Chondrocyte (in vitro differentiated cells): ENCODE measurements at regions not wholly inside any gene's neighbourhood (a gene's known extent, or its start where the extent isn't known, plus 50 kb on each side); places are given as distances from the start of the nearest gene placed in this dataset.

ENCODE experiments used
- DNase-seq: peaks from one replicate; pipeline ENCODE4 v3.0.0; 2021; ENCODE audit warnings: mixed read lengths, low spot score
- H3K27ac Mint-ChIP-seq: one replicate; pipeline ENCODE4 v1.8.0; 2021; ENCODE audit warnings: mild to moderate bottlenecking, moderate library complexity, mixed read lengths; ENCODE audit not compliant: unreplicated experiment
- H3K27me3 Mint-ChIP-seq: 2 replicates; pipeline ENCODE4 v1.8.0; 2021; ENCODE audit warnings: low read depth, mixed read lengths
- H3K36me3 Mint-ChIP-seq: 2 replicates; pipeline ENCODE4 v1.8.0; 2021; ENCODE audit warnings: low read depth, mixed read lengths
- H3K4me1 Mint-ChIP-seq: 2 replicates; pipeline ENCODE4 v1.8.0; 2021; ENCODE audit warnings: low read depth, mild to moderate bottlenecking, mixed read lengths
- H3K4me3 Mint-ChIP-seq: one replicate; pipeline ENCODE4 v1.8.0; 2021; ENCODE audit warnings: mild to moderate bottlenecking, moderate library complexity, mixed read lengths; ENCODE audit not compliant: unreplicated experiment
- H3K9me3 Mint-ChIP-seq: 2 replicates; pipeline ENCODE4 v1.8.0; 2021; ENCODE audit warnings: low read depth, mixed read lengths
- TF ChIP-seq, protein P1 (sequence below): fragments of 200-600 bp; sonication (generic); IDR thresholded peaks from 2 replicates; pipeline ENCODE4 v1.5.0; 2021; ENCODE audit warnings: antibody characterized with exemption, mild to moderate bottlenecking, moderate library complexity

GRCh38 chr12:118528625-118529024 is 152.3 kb downstream of the SUDS3 start:
- H3K36me3 Mint-ChIP-seq, result no peaks in the 10 kb centered on the region
- H3K27ac Mint-ChIP-seq, result no peak overlapping the region
- TF ChIP-seq, protein P1, sequence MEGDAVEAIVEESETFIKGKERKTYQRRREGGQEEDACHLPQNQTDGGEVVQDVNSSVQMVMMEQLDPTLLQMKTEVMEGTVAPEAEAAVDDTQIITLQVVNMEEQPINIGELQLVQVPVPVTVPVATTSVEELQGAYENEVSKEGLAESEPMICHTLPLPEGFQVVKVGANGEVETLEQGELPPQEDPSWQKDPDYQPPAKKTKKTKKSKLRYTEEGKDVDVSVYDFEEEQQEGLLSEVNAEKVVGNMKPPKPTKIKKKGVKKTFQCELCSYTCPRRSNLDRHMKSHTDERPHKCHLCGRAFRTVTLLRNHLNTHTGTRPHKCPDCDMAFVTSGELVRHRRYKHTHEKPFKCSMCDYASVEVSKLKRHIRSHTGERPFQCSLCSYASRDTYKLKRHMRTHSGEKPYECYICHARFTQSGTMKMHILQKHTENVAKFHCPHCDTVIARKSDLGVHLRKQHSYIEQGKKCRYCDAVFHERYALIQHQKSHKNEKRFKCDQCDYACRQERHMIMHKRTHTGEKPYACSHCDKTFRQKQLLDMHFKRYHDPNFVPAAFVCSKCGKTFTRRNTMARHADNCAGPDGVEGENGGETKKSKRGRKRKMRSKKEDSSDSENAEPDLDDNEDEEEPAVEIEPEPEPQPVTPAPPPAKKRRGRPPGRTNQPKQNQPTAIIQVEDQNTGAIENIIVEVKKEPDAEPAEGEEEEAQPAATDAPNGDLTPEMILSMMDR, result no peak
- peaks cover 6% of the 10 kb centered on the region for H3K9me3 Mint-ChIP-seq
- no peak for DNase-seq
- peaks cover 1% of the 10 kb centered on the region for H3K27me3 Mint-ChIP-seq
- H3K4me1 Mint-ChIP-seq, result no peaks in the 10 kb centered on the region
- no peak overlapping the region for H3K4me3 Mint-ChIP-seq

- Mint-ChIP-seq H3K9me3 (peaks cover 4% of the 10 kb centered on the region), H3K27ac (no peak overlapping the region), H3K4me3 (no peak overlapping the region), H3K36me3 (no peaks in the 10 kb centered on the region), H3K4me1 (no peaks in the 10 kb centered on the region), H3K27me3 (peaks cover 2% of the 10 kb centered on the region)
- DNase-seq, result no peak
- TF ChIP-seq, protein P1, result no peak
Observed at GRCh38 chr12:118534003-118534402, 157.6 kb downstream of the SUDS3 start.

GRCh38 chr12:118536306-118536906 is 160.1 kb downstream of the SUDS3 start:
- H3K4me1 Mint-ChIP-seq, result no peaks in the 10 kb centered on the region
- no peaks in the 10 kb centered on the region for H3K9me3 Mint-ChIP-seq
- peaks cover 2% of the 10 kb centered on the region for H3K27me3 Mint-ChIP-seq
- DNase-seq, result no peak
- TF ChIP-seq, protein P1, result no peak
- H3K36me3 Mint-ChIP-seq, result no peaks in the 10 kb centered on the region
- H3K4me3 Mint-ChIP-seq, result no peak overlapping the region
- H3K27ac Mint-ChIP-seq, result no peak overlapping the region

DNA sequence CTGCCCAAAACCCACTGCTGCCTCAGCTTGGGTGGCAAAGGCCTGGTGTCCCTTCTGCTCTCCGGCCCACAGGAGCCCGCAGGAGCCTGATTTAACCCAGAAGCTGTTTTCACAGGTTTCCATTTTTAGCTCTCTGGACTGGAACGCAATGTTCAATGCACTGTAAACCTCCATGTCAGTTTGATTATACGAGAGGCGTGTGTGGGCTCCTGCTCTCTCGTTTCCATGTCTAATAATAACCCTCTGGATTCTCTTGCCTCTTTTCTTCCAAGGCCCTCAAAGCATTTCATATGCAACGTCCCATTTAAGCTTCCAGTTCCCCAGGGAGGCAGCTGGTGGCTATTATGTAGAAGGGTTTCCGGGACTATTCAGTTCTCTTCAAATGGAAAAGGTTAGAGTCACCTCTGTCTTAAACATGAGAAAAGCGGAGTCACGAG is 161.1 kb downstream of the SUDS3 start:
- peaks cover 2% of the 10 kb centered on the region for H3K27me3 Mint-ChIP-seq

GRCh38 chr12:118541071-118541470 is 164.7 kb downstream of the SUDS3 start:
- TF ChIP-seq, protein P1, result no peak
- DNase-seq, result no peak
- H3K4me3 Mint-ChIP-seq, result no peak overlapping the region
- peaks cover 6% of the 10 kb centered on the region for H3K9me3 Mint-ChIP-seq
- no peak overlapping the region for H3K27ac Mint-ChIP-seq
- no peaks in the 10 kb centered on the region for H3K4me1 Mint-ChIP-seq
- H3K36me3 Mint-ChIP-seq, result no peaks in the 10 kb centered on the region
- H3K27me3 Mint-ChIP-seq, result peaks cover 2% of the 10 kb centered on the region

More for the DNA sequence above, 161.1 kb downstream of the SUDS3 start:
- peaks cover 4% of the 10 kb centered on the region for H3K9me3 Mint-ChIP-seq
- H3K36me3 Mint-ChIP-seq, result no peaks in the 10 kb centered on the region
- DNase-seq, result no peak
- H3K4me3 Mint-ChIP-seq, result no peak overlapping the region
- TF ChIP-seq, protein P1, result no peak
- H3K4me1 Mint-ChIP-seq, result no peaks in the 10 kb centered on the region
- no peak overlapping the region for H3K27ac Mint-ChIP-seq
